BLaER1 treated with 17β-estradiol and CSF1 and Interleukin-3, amounts not matched to agents 10 nM and 100 nM (cell line): ENCODE measurements at regions not wholly inside any gene's neighbourhood (a gene's known extent, or its start where the extent isn't known, plus 50 kb on each side); places are given as distances from the start of the nearest gene placed in this dataset.

ENCODE experiments used
- H3K27ac ChIP-seq, 11 experiments: shearing (Covaris generic); formaldehyde crosslinking; 2 replicates each; pipeline ENCODE4 v1.8.1; 2022
- H3K27me3 ChIP-seq, 11 experiments: shearing (Covaris generic); formaldehyde crosslinking; 2 replicates each; pipeline ENCODE4 v1.8.1; 2022
- H3K36me3 ChIP-seq, 11 experiments: shearing (Covaris generic); formaldehyde crosslinking; 2 replicates each; pipeline ENCODE4 v1.8.1; 2022
- H3K4me1 ChIP-seq, 10 experiments: shearing (Covaris generic); formaldehyde crosslinking; 2 replicates each; pipeline ENCODE4 v1.8.1; 2022
- H3K4me2 ChIP-seq, 11 experiments: shearing (Covaris generic); formaldehyde crosslinking; 2 replicates each; pipeline ENCODE4 v1.8.1; 2022
- H3K4me3 ChIP-seq, 10 experiments: shearing (Covaris generic); formaldehyde crosslinking; 2 replicates each; pipeline ENCODE4 v1.8.1; 2022
- H3K9ac ChIP-seq, 11 experiments: shearing (Covaris generic); formaldehyde crosslinking; 2 replicates each; pipeline ENCODE4 v1.8.1; 2022
- H3K9me3 ChIP-seq, 11 experiments: shearing (Covaris generic); formaldehyde crosslinking; replicated peaks in 1 of 11; 2 replicates each; pipeline ENCODE4 v1.8.1; 2022
- H4K20me1 ChIP-seq, 11 experiments: shearing (Covaris generic); formaldehyde crosslinking; 2 replicates each; pipeline ENCODE4 v1.8.1; 2022
- Cebpa-rat ChIP-seq, 11 experiments: shearing (Covaris generic); IDR thresholded peaks; 2 replicates each; pipeline ENCODE4 v1.8.1; 2022

- H4K20me1 ChIP-seq: no peaks in the 10 kb centered on the region
- no peak for TF ChIP-seq Cebpa-rat (IDR thresholded peaks at IDR 0.05)
- no peak overlapping the region for H3K4me2 ChIP-seq
- H3K27ac ChIP-seq: no peak overlapping the region
- H3K9ac ChIP-seq: no peak overlapping the region
- 0 out of 20 replicates have a peak, but pooled peaks cover 0 to 5% (median 0%) of the 10 kb centered on the region in 10 experiments for H3K4me1 ChIP-seq
- no peaks in the 10 kb centered on the region for H3K27me3 ChIP-seq
- no peak overlapping the region for H3K4me3 ChIP-seq
- H3K36me3 ChIP-seq: no peaks in the 10 kb centered on the region
- H3K9me3 ChIP-seq: no peaks in the 10 kb centered on the region
These were observed 432.8 kb upstream of the SYT4 start for GRCh38 chr18:43710135-43710534.

- no peak overlapping the region for H3K4me3 ChIP-seq
- no peak overlapping the region for H3K9ac ChIP-seq
- 0 out of 20 replicates have a peak, but pooled peaks cover 0 to 5% (median 0%) of the 10 kb centered on the region in 10 experiments for H3K4me1 ChIP-seq
- TF ChIP-seq Cebpa-rat (IDR thresholded peaks at IDR 0.05): no peak
- H4K20me1 ChIP-seq: no peaks in the 10 kb centered on the region
- no peaks in the 10 kb centered on the region for H3K27me3 ChIP-seq
- H3K4me2 ChIP-seq: no peak overlapping the region
- no peaks in the 10 kb centered on the region for H3K9me3 ChIP-seq
- H3K27ac ChIP-seq: no peak overlapping the region
- H3K36me3 ChIP-seq: no peaks in the 10 kb centered on the region
These were observed 437.2 kb upstream of the SYT4 start for GRCh38 chr18:43714343-43715010.

- Histone ChIP-seq H4K20me1 (no peaks in the 10 kb centered on the region), H3K9ac (no peak overlapping the region), H3K4me2 (no peak overlapping the region), H3K9me3 (peaks cover 0 to 20% (median 0%) of the 10 kb centered on the region in 11 experiments; a peak in 1 of 22 replicates), H3K4me3 (no peak overlapping the region), H3K36me3 (no peaks in the 10 kb centered on the region), H3K27me3 (no peaks in the 10 kb centered on the region), H3K4me1 (no peaks in the 10 kb centered on the region), H3K27ac (no peak overlapping the region)
- TF ChIP-seq Cebpa-rat (IDR thresholded peaks at IDR 0.05): no peak
These were observed 442.0 kb upstream of the SYT4 start for GRCh38 chr18:43719267-43719795.

- peaks cover 0 to 20% (median 0%) of the 10 kb centered on the region in 11 experiments; a peak in 1 of 22 replicates for H3K9me3 ChIP-seq
- H3K36me3 ChIP-seq: no peaks in the 10 kb centered on the region
- no peaks in the 10 kb centered on the region for H4K20me1 ChIP-seq
- no peak overlapping the region for H3K4me3 ChIP-seq
- H3K27ac ChIP-seq: no peak overlapping the region
- no peak for TF ChIP-seq Cebpa-rat (IDR thresholded peaks at IDR 0.05)
- no peaks in the 10 kb centered on the region for H3K4me1 ChIP-seq
- no peak overlapping the region for H3K4me2 ChIP-seq
- H3K27me3 ChIP-seq: no peaks in the 10 kb centered on the region
- H3K9ac ChIP-seq: no peak overlapping the region
These were observed 442.8 kb upstream of the SYT4 start for GRCh38 chr18:43720041-43720440.

- H3K4me3 ChIP-seq: no peak overlapping the region
- H3K4me1 ChIP-seq: no peaks in the 10 kb centered on the region
- H4K20me1 ChIP-seq: no peaks in the 10 kb centered on the region
- no peaks in the 10 kb centered on the region for H3K36me3 ChIP-seq
- no peak for TF ChIP-seq Cebpa-rat (IDR thresholded peaks at IDR 0.05)
- H3K9me3 ChIP-seq: peaks cover 0 to 3% (median 2%) of the 10 kb centered on the region in 11 experiments; a peak in 8 of 22 replicates
- H3K4me2 ChIP-seq: no peak overlapping the region
- no peaks in the 10 kb centered on the region for H3K27me3 ChIP-seq
- H3K9ac ChIP-seq: no peak overlapping the region
- no peak overlapping the region for H3K27ac ChIP-seq
These were observed 458.3 kb upstream of the SYT4 start for GRCh38 chr18:43735570-43735969.

- no peaks in the 10 kb centered on the region for H3K27me3 ChIP-seq
- no peak overlapping the region for H3K4me3 ChIP-seq
- no peaks in the 10 kb centered on the region for H3K36me3 ChIP-seq
- H3K27ac ChIP-seq: no peak overlapping the region
- no peak for TF ChIP-seq Cebpa-rat (IDR thresholded peaks at IDR 0.05)
- no peaks in the 10 kb centered on the region for H3K4me1 ChIP-seq
- no peak overlapping the region for H3K9ac ChIP-seq
- no peaks in the 10 kb centered on the region for H4K20me1 ChIP-seq
- H3K4me2 ChIP-seq: no peak overlapping the region
- H3K9me3 ChIP-seq: peaks cover 0 to 18% (median 5%) of the 10 kb centered on the region in 11 experiments; a peak in 8 of 22 replicates
These were observed 467.9 kb upstream of the SYT4 start for GRCh38 chr18:43744960-43745745.

- H3K9me3 ChIP-seq: peaks cover 0 to 18% (median 0%) of the 10 kb centered on the region in 11 experiments; a peak in 6 of 22 replicates
- no peak overlapping the region for H3K27ac ChIP-seq
- no peaks in the 10 kb centered on the region for H3K36me3 ChIP-seq
- H3K27me3 ChIP-seq: no peaks in the 10 kb centered on the region
- no peaks in the 10 kb centered on the region for H3K4me1 ChIP-seq
- H3K4me2 ChIP-seq: no peak overlapping the region
- no peak overlapping the region for H3K9ac ChIP-seq
- H4K20me1 ChIP-seq: no peaks in the 10 kb centered on the region
- no peak for TF ChIP-seq Cebpa-rat (IDR thresholded peaks at IDR 0.05)
- H3K4me3 ChIP-seq: no peak overlapping the region
These were observed 473.9 kb upstream of the SYT4 start for GRCh38 chr18:43751203-43751602.

- no peak overlapping the region for H3K4me2 ChIP-seq
- H3K27ac ChIP-seq: no peak overlapping the region
- peaks cover 0 to 4% (median 0%) of the 10 kb centered on the region in 10 experiments; a peak in 5 of 20 replicates for H3K4me1 ChIP-seq
- H3K9ac ChIP-seq: no peak overlapping the region
- no peak for TF ChIP-seq Cebpa-rat (IDR thresholded peaks at IDR 0.05)
- no peaks in the 10 kb centered on the region for H3K36me3 ChIP-seq
- no peaks in the 10 kb centered on the region for H3K27me3 ChIP-seq
- peaks cover 0 to 15% (median 0%) of the 10 kb centered on the region in 11 experiments; a peak in 6 of 22 replicates for H3K9me3 ChIP-seq
- no peaks in the 10 kb centered on the region for H4K20me1 ChIP-seq
- H3K4me3 ChIP-seq: no peak overlapping the region
These were observed 474.5 kb upstream of the SYT4 start for GRCh38 chr18:43751835-43752234.

GRCh38 chr18:43757273-43757672, 480.0 kb upstream of the SYT4 start:
- Histone ChIP-seq H4K20me1 (no peaks in the 10 kb centered on the region), H3K27ac (0 out of 22 replicates have a peak overlapping the region, but pooled peaks of 1 of the 11 experiments have one; percentile 27), H3K4me3 (no peak overlapping the region), H3K9me3 (peaks cover 0 to under 1% (median 0%) of the 10 kb centered on the region in 11 experiments; a peak in 1 of 22 replicates), H3K27me3 (no peaks in the 10 kb centered on the region), H3K4me2 (peak overlapping the region in 2 of 11 experiments; percentile 22 to 61; a peak in 4 of 22 replicates), H3K9ac (no peak overlapping the region), H3K36me3 (no peaks in the 10 kb centered on the region), H3K4me1 (peaks cover 0 to 19% (median 0%) of the 10 kb centered on the region in 10 experiments; a peak in 6 of 20 replicates)
- no peak for TF ChIP-seq Cebpa-rat (IDR thresholded peaks at IDR 0.05)
